Neural progenitor cell (in vitro differentiated cells): ENCODE measurements at regions not wholly inside any gene's neighbourhood (a gene's known extent, or its start where the extent isn't known, plus 50 kb on each side); places are given as distances from the start of the nearest gene placed in this dataset.

Experiments used
- CTCF ChIP-seq: fragments of 200-600 bp; sonication (generic); IDR thresholded peaks from 2 replicates; pipeline ENCODE4 v1.5.1; 2017; ENCODE audit warnings: antibody characterized with exemption, mild to moderate bottlenecking
- EZH2 ChIP-seq: fragments of 200-600 bp; sonication (generic); IDR thresholded peaks from 2 replicates; pipeline ENCODE4 v1.6.1; 2017; ENCODE audit warnings: antibody characterized with exemption, mild to moderate bottlenecking, moderate library complexity
- EZH2phosphoT487 ChIP-seq: fragments of 200-600 bp; sonication (generic); IDR thresholded peaks from 2 replicates; pipeline ENCODE4 v1.6.1; 2017; ENCODE audit warnings: antibody characterized with exemption

DNA sequence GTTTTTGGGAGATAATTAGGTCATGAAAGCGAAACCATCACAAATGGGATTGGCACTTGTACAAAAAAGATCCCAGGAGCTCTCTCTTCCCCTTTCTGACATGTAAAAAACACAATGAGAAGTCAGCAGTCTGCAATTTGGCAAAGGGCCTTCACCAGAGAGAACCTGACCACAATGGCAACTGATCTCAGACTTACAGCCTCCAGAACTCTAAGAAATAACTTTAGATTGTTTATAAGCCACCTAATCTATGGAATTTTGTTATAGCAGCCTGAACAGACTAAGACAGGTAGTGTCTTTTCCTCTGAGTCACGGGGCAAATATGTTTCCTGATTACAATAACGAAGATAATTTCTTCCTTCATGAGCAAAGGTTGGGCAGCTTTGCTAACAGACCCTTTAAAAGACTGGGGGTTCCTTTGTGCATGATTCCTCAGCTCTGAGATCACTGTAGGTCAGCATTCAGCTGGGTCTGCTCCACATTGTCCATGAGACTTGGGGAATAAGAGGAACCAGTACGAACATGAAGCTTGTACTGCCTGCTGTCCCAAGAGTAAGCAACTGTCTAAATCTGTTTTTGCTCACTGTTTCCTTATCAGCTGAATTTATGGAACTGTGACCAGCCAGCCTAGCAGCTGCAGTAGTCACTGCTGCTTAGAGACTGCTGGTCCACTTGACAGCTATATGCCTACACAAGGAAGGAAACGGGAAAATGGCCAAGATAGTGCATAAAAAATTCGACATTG lies 191.6 kb downstream of the ANAPC10 start:
- TF ChIP-seq CTCF (no peak), EZH2 (no peak), EZH2phosphoT487 (no peak)
